ENCODE measurements at regions not wholly inside any gene's neighbourhood (a gene's known extent, or its start where the extent isn't known, plus 50 kb on each side); places are given as distances from the start of the nearest gene placed in this dataset.

DNA sequence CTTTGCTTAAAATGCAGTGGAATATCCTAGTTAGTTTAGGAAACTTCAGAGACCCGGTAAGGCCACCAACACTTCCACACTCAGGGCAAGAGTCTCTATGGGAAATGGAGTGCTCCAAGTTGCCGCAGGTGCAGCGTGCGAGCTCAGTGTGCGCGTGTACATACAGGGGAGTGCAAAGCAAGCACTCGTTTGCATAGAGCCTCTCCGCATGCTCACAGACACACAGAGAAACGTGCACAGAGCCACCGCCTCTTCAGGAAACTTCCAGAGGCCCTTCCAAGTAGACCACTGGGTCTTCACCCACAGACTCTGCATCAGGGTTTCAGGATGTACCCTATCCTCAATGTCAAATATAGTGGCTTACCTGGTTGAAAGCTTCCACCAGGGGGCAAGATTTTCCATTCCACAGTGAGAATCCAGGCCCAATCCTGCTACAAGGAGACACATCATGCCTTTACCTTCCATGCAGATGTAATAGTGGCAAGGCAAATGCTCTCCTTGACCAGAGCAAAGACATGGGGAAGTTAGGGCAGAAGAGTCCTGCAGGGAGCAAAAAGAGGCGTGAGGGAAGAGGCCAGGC, 513.0 kb upstream of the MYT1L start:
- DNase-seq = no peak

- DNase-seq = no peak
These were observed 511.4 kb upstream of the MYT1L start for GRCh38 chr2:2842466-2842865.

- no peak for DNase-seq
These were observed 509.7 kb upstream of the MYT1L start for GRCh38 chr2:2840681-2841300.

- no peak for DNase-seq
These were observed 508.9 kb upstream of the MYT1L start for GRCh38 chr2:2839782-2840531.

DNA sequence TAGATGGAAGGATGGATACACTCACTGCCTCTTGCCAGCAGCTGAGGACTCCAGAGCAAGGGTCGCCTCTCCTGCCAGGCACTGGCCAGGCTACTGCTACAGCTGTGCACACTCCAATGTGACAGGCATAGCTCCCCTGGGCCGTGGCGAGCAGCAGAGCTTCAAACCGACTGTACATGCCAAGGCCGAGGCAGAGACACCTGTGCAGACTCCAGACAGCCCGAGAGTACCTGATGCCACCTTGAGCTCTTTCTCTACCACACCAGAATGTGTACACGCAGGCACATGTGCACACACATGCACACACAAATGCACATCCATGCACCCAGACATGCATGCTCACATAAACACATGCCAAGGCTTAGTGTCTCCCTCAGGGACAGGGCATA, 508.3 kb upstream of the MYT1L start:
- DNase-seq = no peak

GRCh38 chr2:2838548-2838845, 507.4 kb upstream of the MYT1L start:
- no peak for DNase-seq

DNA sequence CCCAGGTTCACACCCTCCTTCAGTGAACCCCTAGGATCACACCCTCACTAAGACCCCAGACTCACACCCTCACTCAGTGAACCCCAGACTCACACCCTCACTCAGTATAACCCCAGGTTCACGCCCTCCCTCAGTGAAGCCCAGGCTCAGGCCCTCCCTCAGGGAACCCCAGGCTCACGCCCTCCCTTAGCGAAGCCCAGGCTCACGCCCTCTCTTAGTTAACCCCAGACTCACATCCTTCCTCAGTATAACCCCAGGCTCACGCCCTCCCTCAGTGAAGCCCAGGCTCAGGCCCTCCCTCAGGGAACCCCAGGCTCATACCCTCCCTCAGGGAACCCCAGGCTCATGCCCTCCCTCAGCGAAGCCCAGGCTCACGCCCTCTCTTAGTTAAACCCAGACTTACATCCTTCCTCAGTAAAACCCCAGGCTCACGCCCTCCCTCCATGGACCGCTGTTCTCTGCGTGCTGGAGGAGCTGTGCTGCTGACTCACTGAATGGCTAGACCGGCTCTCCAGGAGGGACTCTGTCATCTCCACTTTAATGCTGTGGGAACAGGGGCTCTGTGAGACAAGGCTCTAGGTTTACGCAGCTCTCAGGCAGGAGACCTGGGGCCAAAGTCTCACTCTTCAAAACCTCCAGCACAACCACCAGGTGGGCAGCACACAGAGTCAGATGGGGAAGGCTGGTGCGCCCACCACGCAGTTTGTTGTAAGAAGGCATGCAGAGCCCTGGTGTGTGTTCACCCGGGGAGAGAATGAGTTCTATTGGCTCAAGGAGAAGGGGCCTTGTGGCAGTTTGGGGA, 506.9 kb upstream of the MYT1L start:
- no peak for DNase-seq

DNA sequence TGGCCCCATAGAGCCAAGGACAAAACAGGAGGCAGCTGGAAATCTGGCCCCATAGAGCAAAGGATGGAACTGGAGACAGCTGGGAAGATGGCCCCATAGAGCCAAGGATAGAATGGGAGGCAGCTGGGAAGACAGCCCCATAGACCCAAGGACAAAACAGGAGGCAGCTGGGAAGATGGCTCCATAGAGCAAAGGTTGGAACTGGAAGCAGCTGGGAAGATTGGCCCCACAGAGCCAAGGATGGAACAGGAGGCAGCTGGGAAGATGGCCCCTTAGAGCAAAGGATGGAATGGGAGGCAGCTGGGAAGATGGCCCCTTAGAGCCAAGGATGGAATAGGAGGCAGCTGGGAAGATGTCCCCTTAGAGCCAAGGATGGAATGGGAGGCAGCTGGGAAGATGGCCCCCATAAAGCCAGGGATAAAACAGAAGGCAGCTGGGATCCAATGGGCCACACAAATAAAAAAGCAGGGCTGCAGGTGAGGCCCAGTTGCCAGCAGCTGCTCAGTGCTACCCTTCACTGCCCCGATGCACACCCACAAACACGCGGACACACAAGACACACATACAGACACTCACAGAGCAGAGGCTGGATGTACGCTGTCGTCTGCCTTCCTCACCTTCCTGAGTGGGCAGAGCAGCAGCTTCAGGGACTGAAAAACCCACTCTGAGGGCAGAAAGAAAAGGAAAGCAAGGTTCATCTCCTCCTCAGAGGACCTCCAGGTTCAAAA, 505.4 kb upstream of the MYT1L start:
- no peak for DNase-seq

DNA sequence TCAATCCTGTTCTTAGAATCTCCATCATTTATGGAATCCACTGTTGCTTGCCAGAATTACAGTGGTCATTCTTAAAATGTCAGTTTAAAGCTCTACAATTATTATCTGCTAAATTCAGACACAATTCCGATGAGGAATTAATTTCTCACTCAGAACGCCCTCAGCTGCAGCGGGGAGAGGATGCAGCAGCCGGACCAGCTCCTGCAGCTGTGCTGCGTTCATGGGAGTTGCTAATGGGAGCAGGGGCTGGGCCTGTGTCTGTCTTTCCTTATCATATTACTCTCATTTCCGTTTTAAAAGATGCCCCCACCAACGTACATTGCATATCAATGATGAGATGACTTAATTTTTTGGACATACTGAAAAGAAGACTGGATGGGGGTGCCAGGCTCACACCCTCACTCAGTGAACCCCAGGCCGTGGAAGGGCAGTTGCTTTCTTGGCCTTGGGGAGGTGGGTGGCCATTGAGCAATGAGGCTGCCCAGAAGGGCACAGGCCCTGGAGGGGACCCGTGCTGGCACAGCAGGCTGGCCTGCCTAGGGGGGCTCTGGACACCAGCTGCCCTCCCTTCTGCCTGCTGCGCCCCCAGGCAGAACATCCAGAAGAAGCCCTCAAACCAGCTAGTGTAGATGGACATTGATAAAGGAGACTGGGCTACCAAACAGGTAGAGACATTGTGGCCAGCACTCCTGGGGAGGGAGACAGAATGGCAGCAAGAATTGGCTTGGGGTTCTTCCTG, 503.6 kb upstream of the MYT1L start:
- no peak for DNase-seq

DNA sequence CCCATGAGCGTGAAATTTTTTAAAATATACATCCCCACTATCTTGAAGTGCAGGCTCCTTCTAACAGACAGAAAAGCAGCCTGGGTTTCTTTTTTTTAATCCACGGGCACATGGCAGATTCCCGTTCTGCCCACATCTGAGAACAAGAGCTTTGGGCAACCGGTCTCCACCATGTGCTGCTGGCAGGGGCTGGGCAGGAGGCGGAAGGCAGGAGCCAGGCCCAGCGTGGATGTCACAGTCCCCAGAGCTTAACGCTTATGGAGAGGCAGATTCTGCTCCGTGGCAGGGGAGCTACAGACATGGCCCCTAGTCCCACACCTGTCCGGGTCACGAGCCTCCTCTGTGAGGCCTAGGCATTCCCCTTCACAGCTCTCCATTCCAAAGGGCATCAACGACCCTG, 503.0 kb upstream of the MYT1L start:
- no peak for DNase-seq

DNA sequence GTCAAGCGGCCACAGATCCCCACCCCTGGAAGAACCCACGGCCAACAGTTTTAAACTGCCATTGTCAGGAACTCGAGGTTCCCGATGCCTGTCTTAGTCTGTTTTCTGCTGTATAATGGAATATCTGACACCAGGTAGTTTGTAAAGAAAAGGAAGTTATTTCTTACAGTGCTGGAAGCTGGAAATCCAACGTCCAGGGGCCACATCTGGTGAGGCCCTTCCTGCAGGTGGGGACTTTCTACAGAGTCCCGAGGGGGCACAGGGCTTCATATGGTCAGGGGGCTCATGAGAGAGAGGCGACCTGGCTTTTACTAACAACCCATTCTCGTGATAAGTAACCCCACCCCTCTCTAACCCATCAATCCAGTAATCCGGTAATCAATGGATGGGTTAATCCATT, 501.6 kb upstream of the MYT1L start:
- DNase-seq = no peak

DNA sequence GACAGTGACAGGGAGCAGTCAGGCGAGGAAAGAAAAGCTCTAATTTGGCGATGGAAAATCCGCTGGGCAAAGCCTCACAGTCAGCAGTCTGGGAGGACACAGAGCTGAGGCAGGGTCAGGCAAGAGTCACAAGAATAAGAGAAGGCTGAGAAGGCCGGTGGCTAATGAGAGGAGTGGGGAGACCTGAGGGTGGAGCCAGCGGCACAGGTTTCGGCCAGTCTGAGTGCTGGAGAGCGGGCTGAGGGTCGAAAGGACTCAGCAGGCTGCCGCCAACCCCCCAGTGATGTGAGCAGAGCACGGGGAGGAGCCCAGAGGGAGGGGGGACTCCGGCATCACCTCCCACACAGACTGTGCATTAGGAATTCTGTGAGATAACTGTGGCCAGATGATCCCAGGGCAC, 500.6 kb upstream of the MYT1L start:
- DNase-seq = no peak

DNA sequence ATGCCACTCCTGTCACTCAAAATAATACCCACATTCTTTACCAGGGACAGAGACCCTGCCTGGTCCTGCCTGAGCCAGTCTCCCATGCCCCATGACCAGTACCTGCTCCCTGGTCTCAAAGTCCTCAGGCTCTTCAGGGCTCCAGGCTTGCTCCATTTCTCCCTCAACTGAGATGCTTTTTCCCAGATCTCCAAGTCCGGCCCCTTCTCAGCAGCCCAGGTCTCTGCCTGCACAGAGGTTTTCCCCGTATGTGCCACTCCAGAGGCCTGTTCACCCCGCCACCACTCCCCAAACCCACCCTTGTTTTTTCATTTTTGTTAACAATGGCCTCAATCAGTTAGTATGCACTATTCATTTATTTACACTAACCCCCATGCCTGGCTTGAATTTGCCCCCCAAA, 499.5 kb upstream of the MYT1L start:
- no peak for DNase-seq

GRCh38 chr2:2828774-2829368, 497.8 kb upstream of the MYT1L start:
- no peak for DNase-seq

GRCh38 chr2:2827761-2828221, 496.7 kb upstream of the MYT1L start:
- DNase-seq = no peak

DNA sequence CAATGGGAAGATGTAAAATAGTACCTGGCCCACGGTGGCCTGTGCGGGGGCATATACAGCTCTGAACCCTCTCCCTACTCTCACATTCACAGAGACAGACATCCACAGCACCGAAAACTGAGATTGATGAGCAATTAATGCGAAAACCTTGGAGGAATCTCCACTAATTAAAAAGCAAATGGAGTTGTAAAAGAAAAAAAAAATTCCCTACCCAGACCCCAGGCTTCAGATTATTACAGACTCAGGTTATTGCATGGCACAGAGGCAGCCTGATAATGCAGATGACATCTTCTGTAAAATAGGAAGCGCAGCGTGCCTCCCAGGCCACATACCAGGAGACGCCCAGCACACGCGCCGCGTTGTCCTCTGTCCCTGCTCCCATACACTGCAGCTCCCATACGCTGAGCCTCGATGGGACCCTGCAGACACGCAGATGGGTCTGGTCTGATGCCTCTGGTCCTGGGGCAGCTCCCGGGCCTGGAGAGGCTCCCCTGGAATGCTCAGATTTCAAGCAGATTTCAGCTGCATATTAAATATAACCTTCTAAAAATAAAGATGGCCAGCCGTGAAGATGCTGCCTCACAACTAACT, 496.1 kb upstream of the MYT1L start:
- DNase-seq = no peak

DNA sequence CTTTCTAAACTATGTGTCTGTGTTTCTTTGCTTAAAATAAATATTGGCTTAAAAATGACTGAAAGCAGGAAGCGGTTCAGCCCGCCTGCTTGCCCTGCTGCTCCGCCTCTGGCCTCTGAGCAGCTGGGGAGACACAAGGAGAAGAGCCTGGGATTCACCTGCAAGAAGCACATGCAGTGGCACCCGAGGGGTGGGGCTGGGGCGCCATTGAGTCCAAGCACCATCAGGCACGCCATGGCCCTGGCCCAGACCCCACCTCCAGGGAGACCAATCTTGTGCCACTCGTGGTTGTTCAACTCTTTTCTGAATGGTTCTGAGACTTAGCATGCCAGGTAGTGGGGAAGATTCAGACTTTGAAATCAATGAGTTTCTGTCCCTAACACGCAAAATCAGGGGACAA, 495.5 kb upstream of the MYT1L start:
- DNase-seq = no peak

DNA sequence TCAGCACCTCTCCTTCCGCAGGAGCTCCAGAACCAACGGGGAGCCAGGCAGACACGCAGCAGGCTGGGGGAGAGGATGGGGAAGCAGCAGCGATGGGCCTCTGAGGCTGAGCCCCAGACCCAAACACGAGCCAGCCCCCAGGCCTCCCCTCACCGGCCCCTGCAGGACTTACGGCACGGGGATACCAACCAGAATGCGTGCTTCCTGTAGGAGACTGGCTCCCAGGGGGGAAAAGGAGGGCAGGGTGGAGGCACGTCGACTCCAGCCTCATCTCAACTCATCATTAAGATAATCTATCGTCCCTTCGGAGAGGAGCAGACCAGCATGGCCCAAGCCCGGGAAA, 495.1 kb upstream of the MYT1L start:
- no peak for DNase-seq

GRCh38 chr2:2825516-2826208, 494.6 kb upstream of the MYT1L start:
- DNase-seq = no peak

GRCh38 chr2:2825062-2825461, 494.0 kb upstream of the MYT1L start:
- no peak for DNase-seq

GRCh38 chr2:2824588-2824987, 493.5 kb upstream of the MYT1L start:
- no peak for DNase-seq
